GM23338 (cell line): ENCODE measurements at regions not wholly inside any gene's neighbourhood (a gene's known extent, or its start where the extent isn't known, plus 50 kb on each side); places are given as distances from the start of the nearest gene placed in this dataset.

ENCODE experiments used
- ATAC-seq: fragments of 200-7000 bp; cut with Tn5 transposase; 3 replicates; pipeline ENCODE4 v1.9.1; 2020
- DNase-seq: peaks from one replicate; pipeline ENCODE4 v3.0.0-alpha.2; 2015; ENCODE audit warnings: low spot score
- H2AFZ ChIP-seq: fragments of 200-600 bp; sonication (generic); 2 replicates; pipeline ENCODE4 v1.8.0; 2016; ENCODE audit warnings: antibody characterized with exemption, mild to moderate bottlenecking, moderate library complexity
- H3F3A ChIP-seq: fragments of 200-600 bp; sonication (generic); replicated peaks from 2 replicates; pipeline ENCODE4 v1.8.0; 2017; ENCODE audit warnings: antibody characterized with exemption, mixed run types, low read depth
- H3K27ac ChIP-seq: fragments of 200-600 bp; sonication (generic); 2 replicates; pipeline ENCODE4 v1.6.1; 2016; ENCODE audit warnings: low read depth
- H3K27me3 ChIP-seq: fragments of 200-600 bp; sonication (generic); 2 replicates; pipeline ENCODE4 v1.8.0; 2016; ENCODE audit warnings: mild to moderate bottlenecking, mixed run types, moderate library complexity; ENCODE audit not compliant: insufficient read depth
- H3K36me3 ChIP-seq: fragments of 200-600 bp; sonication (generic); 2 replicates; pipeline ENCODE4 v1.8.0; 2016; ENCODE audit warnings: mild to moderate bottlenecking; ENCODE audit not compliant: insufficient read depth
- H3K4me1 ChIP-seq: fragments of 200-600 bp; sonication (generic); 2 replicates; pipeline ENCODE4 v1.8.0; 2016; ENCODE audit warnings: mild to moderate bottlenecking, moderate library complexity; ENCODE audit not compliant: insufficient read depth
- H3K4me2 ChIP-seq: fragments of 200-600 bp; sonication (generic); 2 replicates; pipeline ENCODE4 v1.7.1; 2017; ENCODE audit warnings: mixed run types
- H3K4me3 ChIP-seq: fragments of 200-600 bp; sonication (generic); 2 replicates; pipeline ENCODE4 v1.6.1; 2016; ENCODE audit warnings: mixed run types
- H3K79me2 ChIP-seq: fragments of 200-600 bp; sonication (generic); replicated peaks from 2 replicates; pipeline ENCODE4 v1.8.0; 2017; ENCODE audit warnings: mild to moderate bottlenecking; ENCODE audit not compliant: insufficient read depth
- H3K9me2 ChIP-seq: fragments of 200-600 bp; sonication (generic); 2 replicates; pipeline ENCODE4 v1.8.0; 2017; ENCODE audit not compliant: insufficient read depth
- H4K20me1 ChIP-seq: fragments of 200-600 bp; sonication (generic); replicated peaks from 2 replicates; pipeline ENCODE4 v1.8.0; 2017; ENCODE audit warnings: mild to moderate bottlenecking; ENCODE audit not compliant: insufficient read depth
- H3K27ac Mint-ChIP-seq: 2 replicates; pipeline ENCODE4 v1.8.0; 2020; ENCODE audit warnings: inconsistent platforms, mild to moderate bottlenecking, moderate library complexity, mixed read lengths
- H3K27me3 Mint-ChIP-seq: 3 replicates; pipeline ENCODE4 v1.8.0; 2022; ENCODE audit warnings: low read depth, mild to moderate bottlenecking, moderate library complexity, mixed read lengths, inconsistent platforms; ENCODE audit not compliant: insufficient read depth, poor library complexity
- H3K36me3 Mint-ChIP-seq: 3 replicates; pipeline ENCODE4 v1.8.0; 2021; ENCODE audit warnings: low read depth, mild to moderate bottlenecking, inconsistent platforms, moderate library complexity, mixed read lengths
- H3K4me1 Mint-ChIP-seq: 3 replicates; pipeline ENCODE4 v1.8.0; 2020; ENCODE audit warnings: mild to moderate bottlenecking, inconsistent platforms, mixed read lengths
- H3K4me3 Mint-ChIP-seq: 3 replicates; pipeline ENCODE4 v1.8.0; 2021; ENCODE audit warnings: moderate library complexity, mild to moderate bottlenecking, inconsistent platforms, mixed read lengths
- H3K9me3 Mint-ChIP-seq: 3 replicates; pipeline ENCODE4 v1.8.0; 2020; ENCODE audit warnings: moderate library complexity, mild to moderate bottlenecking, inconsistent platforms, mixed read lengths
- EZH2 ChIP-seq: fragments of 200-600 bp; sonication (generic); IDR thresholded peaks from one replicate; pipeline ENCODE4 v1.8.0; 2017; ENCODE audit warnings: antibody characterized with exemption, mild to moderate bottlenecking, low read depth; ENCODE audit not compliant: unreplicated experiment
- EZH2phosphoT487 ChIP-seq: fragments of 200-600 bp; sonication (generic); IDR thresholded peaks from one replicate; pipeline ENCODE4 v1.8.1; 2018; ENCODE audit warnings: antibody characterized with exemption; ENCODE audit not compliant: unreplicated experiment
- JUNB ChIP-seq: IDR thresholded peaks from one replicate; pipeline ENCODE4 v1.6.1; 2016; ENCODE audit warnings: antibody characterized with exemption; ENCODE audit not compliant: unreplicated experiment
- POLR2AphosphoS5 ChIP-seq: IDR thresholded peaks from 2 replicates; pipeline ENCODE4 v1.6.1; 2016; ENCODE audit warnings: antibody characterized with exemption, low read depth
- STAT1 ChIP-seq: IDR thresholded peaks from one replicate; pipeline ENCODE4 v1.6.1; 2016; ENCODE audit warnings: antibody characterized with exemption; ENCODE audit not compliant: unreplicated experiment
- ZNF114 ChIP-seq: fragments of 250-450 bp; sonication (Bioruptor Pico); IDR thresholded peaks from 2 replicates; pipeline ENCODE4 v1.5.0; 2020; ENCODE audit warnings: mild to moderate bottlenecking, moderate library complexity
- ZNF331 ChIP-seq: fragments of 250-450 bp; sonication (Bioruptor Pico); IDR thresholded peaks from 2 replicates; pipeline ENCODE4 v1.5.0; 2020; ENCODE audit warnings: low read depth, mild to moderate bottlenecking, moderate library complexity
- TF ChIP-seq, protein P1 (sequence below): fragments of 250-450 bp; sonication (Bioruptor Pico); IDR thresholded peaks from 2 replicates; pipeline ENCODE4 v1.5.0; 2020; ENCODE audit warnings: mild to moderate bottlenecking, moderate library complexity
- TF ChIP-seq, protein P2 (sequence below): IDR thresholded peaks from one replicate; pipeline ENCODE4 v1.6.1; 2018; ENCODE audit warnings: antibody characterized with exemption; ENCODE audit not compliant: unreplicated experiment

- no peaks in the 10 kb centered on the region for H3K79me2 ChIP-seq
- H3K4me3 ChIP-seq = no peak overlapping the region
- H3K36me3 ChIP-seq = no peaks in the 10 kb centered on the region
- no peak overlapping the region for H3K27ac ChIP-seq
- H3K36me3 Mint-ChIP-seq = no peaks in the 10 kb centered on the region
- no peaks in the 10 kb centered on the region for H3K27me3 ChIP-seq
- peaks cover 11% of the 10 kb centered on the region for H3K4me1 ChIP-seq
- no peaks in the 10 kb centered on the region for H3K9me3 Mint-ChIP-seq
- no peaks in the 10 kb centered on the region for H3F3A ChIP-seq
- no peaks in the 10 kb centered on the region for H4K20me1 ChIP-seq
- H3K4me3 Mint-ChIP-seq = no peak overlapping the region
- no peak overlapping the region for H3K4me2 ChIP-seq
- ATAC-seq (peak; percentile 93), DNase-seq (peak; percentile 42)
- H3K27ac Mint-ChIP-seq = no peak overlapping the region
- H3K4me1 Mint-ChIP-seq = peaks cover 29% of the 10 kb centered on the region
- H3K9me2 ChIP-seq = no peaks in the 10 kb centered on the region
- H2AFZ ChIP-seq = peak overlapping the region; percentile 65; the same call in 1 of the 2 replicates
- TF ChIP-seq EZH2phosphoT487 (no peak), EZH2 (no peak), ZNF331 (CRISPR knock-in tag) (no peak), ZNF114 (CRISPR knock-in tag) (no peak), JUNB (no peak), POLR2AphosphoS5 (no peak), STAT1 (no peak)
- TF ChIP-seq, protein P1, sequence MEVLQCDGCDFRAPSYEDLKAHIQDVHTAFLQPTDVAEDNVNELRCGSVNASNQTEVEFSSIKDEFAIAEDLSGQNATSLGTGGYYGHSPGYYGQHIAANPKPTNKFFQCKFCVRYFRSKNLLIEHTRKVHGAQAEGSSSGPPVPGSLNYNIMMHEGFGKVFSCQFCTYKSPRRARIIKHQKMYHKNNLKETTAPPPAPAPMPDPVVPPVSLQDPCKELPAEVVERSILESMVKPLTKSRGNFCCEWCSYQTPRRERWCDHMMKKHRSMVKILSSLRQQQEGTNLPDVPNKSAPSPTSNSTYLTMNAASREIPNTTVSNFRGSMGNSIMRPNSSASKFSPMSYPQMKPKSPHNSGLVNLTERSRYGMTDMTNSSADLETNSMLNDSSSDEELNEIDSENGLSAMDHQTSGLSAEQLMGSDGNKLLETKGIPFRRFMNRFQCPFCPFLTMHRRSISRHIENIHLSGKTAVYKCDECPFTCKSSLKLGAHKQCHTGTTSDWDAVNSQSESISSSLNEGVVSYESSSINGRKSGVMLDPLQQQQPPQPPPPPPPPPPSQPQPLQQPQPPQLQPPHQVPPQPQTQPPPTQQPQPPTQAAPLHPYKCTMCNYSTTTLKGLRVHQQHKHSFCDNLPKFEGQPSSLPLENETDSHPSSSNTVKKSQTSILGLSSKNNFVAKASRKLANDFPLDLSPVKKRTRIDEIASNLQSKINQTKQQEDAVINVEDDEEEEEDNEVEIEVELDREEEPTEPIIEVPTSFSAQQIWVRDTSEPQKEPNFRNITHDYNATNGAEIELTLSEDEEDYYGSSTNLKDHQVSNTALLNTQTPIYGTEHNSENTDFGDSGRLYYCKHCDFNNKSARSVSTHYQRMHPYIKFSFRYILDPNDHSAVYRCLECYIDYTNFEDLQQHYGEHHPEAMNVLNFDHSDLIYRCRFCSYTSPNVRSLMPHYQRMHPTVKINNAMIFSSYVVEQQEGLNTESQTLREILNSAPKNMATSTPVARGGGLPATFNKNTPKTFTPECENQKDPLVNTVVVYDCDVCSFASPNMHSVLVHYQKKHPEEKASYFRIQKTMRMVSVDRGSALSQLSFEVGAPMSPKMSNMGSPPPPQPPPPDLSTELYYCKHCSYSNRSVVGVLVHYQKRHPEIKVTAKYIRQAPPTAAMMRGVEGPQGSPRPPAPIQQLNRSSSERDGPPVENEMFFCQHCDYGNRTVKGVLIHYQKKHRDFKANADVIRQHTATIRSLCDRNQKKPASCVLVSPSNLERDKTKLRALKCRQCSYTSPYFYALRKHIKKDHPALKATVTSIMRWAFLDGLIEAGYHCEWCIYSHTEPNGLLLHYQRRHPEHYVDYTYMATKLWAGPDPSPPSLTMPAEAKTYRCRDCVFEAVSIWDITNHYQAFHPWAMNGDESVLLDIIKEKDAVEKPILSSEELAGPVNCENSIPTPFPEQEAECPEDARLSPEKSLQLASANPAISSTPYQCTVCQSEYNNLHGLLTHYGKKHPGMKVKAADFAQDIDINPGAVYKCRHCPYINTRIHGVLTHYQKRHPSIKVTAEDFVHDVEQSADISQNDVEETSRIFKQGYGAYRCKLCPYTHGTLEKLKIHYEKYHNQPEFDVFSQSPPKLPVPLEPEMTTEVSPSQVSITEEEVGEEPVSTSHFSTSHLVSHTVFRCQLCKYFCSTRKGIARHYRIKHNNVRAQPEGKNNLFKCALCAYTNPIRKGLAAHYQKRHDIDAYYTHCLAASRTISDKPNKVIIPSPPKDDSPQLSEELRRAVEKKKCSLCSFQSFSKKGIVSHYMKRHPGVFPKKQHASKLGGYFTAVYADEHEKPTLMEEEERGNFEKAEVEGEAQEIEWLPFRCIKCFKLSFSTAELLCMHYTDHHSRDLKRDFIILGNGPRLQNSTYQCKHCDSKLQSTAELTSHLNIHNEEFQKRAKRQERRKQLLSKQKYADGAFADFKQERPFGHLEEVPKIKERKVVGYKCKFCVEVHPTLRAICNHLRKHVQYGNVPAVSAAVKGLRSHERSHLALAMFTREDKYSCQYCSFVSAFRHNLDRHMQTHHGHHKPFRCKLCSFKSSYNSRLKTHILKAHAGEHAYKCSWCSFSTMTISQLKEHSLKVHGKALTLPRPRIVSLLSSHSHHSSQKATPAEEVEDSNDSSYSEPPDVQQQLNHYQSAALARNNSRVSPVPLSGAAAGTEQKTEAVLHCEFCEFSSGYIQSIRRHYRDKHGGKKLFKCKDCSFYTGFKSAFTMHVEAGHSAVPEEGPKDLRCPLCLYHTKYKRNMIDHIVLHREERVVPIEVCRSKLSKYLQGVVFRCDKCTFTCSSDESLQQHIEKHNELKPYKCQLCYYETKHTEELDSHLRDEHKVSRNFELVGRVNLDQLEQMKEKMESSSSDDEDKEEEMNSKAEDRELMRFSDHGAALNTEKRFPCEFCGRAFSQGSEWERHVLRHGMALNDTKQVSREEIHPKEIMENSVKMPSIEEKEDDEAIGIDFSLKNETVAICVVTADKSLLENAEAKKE (CRISPR knock-in tag) = no peak
- TF ChIP-seq, protein P2, sequence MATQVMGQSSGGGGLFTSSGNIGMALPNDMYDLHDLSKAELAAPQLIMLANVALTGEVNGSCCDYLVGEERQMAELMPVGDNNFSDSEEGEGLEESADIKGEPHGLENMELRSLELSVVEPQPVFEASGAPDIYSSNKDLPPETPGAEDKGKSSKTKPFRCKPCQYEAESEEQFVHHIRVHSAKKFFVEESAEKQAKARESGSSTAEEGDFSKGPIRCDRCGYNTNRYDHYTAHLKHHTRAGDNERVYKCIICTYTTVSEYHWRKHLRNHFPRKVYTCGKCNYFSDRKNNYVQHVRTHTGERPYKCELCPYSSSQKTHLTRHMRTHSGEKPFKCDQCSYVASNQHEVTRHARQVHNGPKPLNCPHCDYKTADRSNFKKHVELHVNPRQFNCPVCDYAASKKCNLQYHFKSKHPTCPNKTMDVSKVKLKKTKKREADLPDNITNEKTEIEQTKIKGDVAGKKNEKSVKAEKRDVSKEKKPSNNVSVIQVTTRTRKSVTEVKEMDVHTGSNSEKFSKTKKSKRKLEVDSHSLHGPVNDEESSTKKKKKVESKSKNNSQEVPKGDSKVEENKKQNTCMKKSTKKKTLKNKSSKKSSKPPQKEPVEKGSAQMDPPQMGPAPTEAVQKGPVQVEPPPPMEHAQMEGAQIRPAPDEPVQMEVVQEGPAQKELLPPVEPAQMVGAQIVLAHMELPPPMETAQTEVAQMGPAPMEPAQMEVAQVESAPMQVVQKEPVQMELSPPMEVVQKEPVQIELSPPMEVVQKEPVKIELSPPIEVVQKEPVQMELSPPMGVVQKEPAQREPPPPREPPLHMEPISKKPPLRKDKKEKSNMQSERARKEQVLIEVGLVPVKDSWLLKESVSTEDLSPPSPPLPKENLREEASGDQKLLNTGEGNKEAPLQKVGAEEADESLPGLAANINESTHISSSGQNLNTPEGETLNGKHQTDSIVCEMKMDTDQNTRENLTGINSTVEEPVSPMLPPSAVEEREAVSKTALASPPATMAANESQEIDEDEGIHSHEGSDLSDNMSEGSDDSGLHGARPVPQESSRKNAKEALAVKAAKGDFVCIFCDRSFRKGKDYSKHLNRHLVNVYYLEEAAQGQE = no peak
- peaks cover 2% of the 10 kb centered on the region for H3K27me3 Mint-ChIP-seq
These were observed 669.3 kb downstream of the MATN1 start for GRCh38 chr1:30054126-30054525.
